Astrocyte (in vitro differentiated cells and primary cell): ENCODE measurements at regions not wholly inside any gene's neighbourhood (a gene's known extent, or its start where the extent isn't known, plus 50 kb on each side); places are given as distances from the start of the nearest gene placed in this dataset.

ENCODE experiments used
- EZH2 ChIP-seq: IDR thresholded peaks from 2 replicates; pipeline ENCODE4 v1.6.1; 2012; ENCODE audit warnings: mild to moderate bottlenecking, low read length, inconsistent platforms; ENCODE audit not compliant: insufficient read depth
- TF ChIP-seq, protein P1 (sequence below): IDR thresholded peaks from 2 replicates; pipeline ENCODE4 v1.5.1; 2011; ENCODE audit warnings: low read depth, mild to moderate bottlenecking, inconsistent platforms, low read length, moderate library complexity; ENCODE audit not compliant: insufficient read depth

GRCh38 chr9:81841333-81841732 lies 86.9 kb upstream of the SPATA31D4 start:
- TF ChIP-seq, protein P1, sequence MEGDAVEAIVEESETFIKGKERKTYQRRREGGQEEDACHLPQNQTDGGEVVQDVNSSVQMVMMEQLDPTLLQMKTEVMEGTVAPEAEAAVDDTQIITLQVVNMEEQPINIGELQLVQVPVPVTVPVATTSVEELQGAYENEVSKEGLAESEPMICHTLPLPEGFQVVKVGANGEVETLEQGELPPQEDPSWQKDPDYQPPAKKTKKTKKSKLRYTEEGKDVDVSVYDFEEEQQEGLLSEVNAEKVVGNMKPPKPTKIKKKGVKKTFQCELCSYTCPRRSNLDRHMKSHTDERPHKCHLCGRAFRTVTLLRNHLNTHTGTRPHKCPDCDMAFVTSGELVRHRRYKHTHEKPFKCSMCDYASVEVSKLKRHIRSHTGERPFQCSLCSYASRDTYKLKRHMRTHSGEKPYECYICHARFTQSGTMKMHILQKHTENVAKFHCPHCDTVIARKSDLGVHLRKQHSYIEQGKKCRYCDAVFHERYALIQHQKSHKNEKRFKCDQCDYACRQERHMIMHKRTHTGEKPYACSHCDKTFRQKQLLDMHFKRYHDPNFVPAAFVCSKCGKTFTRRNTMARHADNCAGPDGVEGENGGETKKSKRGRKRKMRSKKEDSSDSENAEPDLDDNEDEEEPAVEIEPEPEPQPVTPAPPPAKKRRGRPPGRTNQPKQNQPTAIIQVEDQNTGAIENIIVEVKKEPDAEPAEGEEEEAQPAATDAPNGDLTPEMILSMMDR = no peak
- no peak for TF ChIP-seq EZH2
